Activated T-cell treated with anti-CD3 and anti-CD28 coated beads, Interleukin-2, amount 50 U/mL, for 1 hour (primary cell): ENCODE measurements at regions not wholly inside any gene's neighbourhood (a gene's known extent, or its start where the extent isn't known, plus 50 kb on each side); places are given as distances from the start of the nearest gene placed in this dataset.

Experiments used
- DNase-seq: peaks from one replicate; pipeline ENCODE4 v3.0.0-alpha.2; 2020

- no peak for DNase-seq
Measured at GRCh38 chr2:172204762-172205161, 102.1 kb upstream of the DLX2 start.

- no peak for DNase-seq
Measured at GRCh38 chr2:172205292-172205691, 102.6 kb upstream of the DLX2 start.

GRCh38 chr2:172207911-172208310 is 105.2 kb upstream of the DLX2 start:
- no peak for DNase-seq

- DNase-seq, result no peak
Measured at GRCh38 chr2:172208791-172209325, 106.2 kb upstream of the DLX2 start.

- DNase-seq, result no peak
Measured at GRCh38 chr2:172210599-172210998, 107.9 kb upstream of the DLX2 start.

GRCh38 chr2:172211512-172211911 is 108.8 kb upstream of the DLX2 start:
- no peak for DNase-seq

GRCh38 chr2:172213116-172213860 is 110.6 kb upstream of the DLX2 start:
- no peak for DNase-seq

GRCh38 chr2:172214252-172214651 is 111.6 kb upstream of the DLX2 start:
- no peak for DNase-seq

- no peak for DNase-seq
Measured at GRCh38 chr2:172215172-172215935, 112.7 kb upstream of the DLX2 start.

- DNase-seq, result no peak
Measured at GRCh38 chr2:172215936-172216335, 113.2 kb upstream of the DLX2 start.

GRCh38 chr2:172216477-172216876 is 113.8 kb upstream of the DLX2 start:
- no peak for DNase-seq

GRCh38 chr2:172219201-172219600 is 116.5 kb upstream of the DLX2 start:
- DNase-seq, result no peak

- no peak for DNase-seq
Measured at GRCh38 chr2:172220121-172220520, 117.4 kb upstream of the DLX2 start.

- DNase-seq, result no peak
Measured at GRCh38 chr2:172223601-172224054, 120.9 kb upstream of the DLX2 start.

- DNase-seq, result no peak
Measured at GRCh38 chr2:172225786-172226185, 123.1 kb upstream of the DLX2 start.

- DNase-seq, result no peak
Measured at GRCh38 chr2:172226244-172227061, 123.8 kb upstream of the DLX2 start.

GRCh38 chr2:172227719-172228118 is 125.0 kb upstream of the DLX2 start:
- DNase-seq, result no peak

- no peak for DNase-seq
Measured at GRCh38 chr2:172228177-172228808, 125.6 kb upstream of the DLX2 start.

GRCh38 chr2:172229125-172229524 is 126.4 kb upstream of the DLX2 start:
- DNase-seq, result no peak

- no peak for DNase-seq
Measured at GRCh38 chr2:172230332-172230888, 127.7 kb upstream of the DLX2 start.

GRCh38 chr2:172230889-172231401 is 128.2 kb upstream of the DLX2 start:
- no peak for DNase-seq

GRCh38 chr2:172231508-172231907 is 128.8 kb upstream of the DLX2 start:
- no peak for DNase-seq
